SK-N-SH (cell line): ENCODE measurements at regions not wholly inside any gene's neighbourhood (a gene's known extent, or its start where the extent isn't known, plus 50 kb on each side); places are given as distances from the start of the nearest gene placed in this dataset.

Experiments used
- CTCF ChIA-PET: fragments of 300-600, 350-600 bp; formaldehyde crosslinking; extraction: SDS; loops from one replicate; lab custom pipeline; 2021; lab: Yijun Ruan, JAX
- POLR2A ChIA-PET: fragments of 350-600 bp; sonication (Branson Sonifier 250); formaldehyde crosslinking; extraction: SDS; loops from one replicate; lab custom pipeline; 2020; ENCODE audit warnings: antibody characterized with exemption, inconsistent platforms; lab: Yijun Ruan, JAX
- DNase-seq: peaks from one replicate; pipeline ENCODE4 v3.0.0; 2012
- H2AFZ ChIP-seq: fragments of 200-600 bp; sonication (generic); 2 replicates; pipeline ENCODE4 v1.8.1; 2016; ENCODE audit warnings: antibody characterized with exemption, mild to moderate bottlenecking, low read depth
- H3F3A ChIP-seq: fragments of 200-600 bp; sonication (generic); replicated peaks from 2 replicates; pipeline ENCODE3; 2016; ENCODE audit warnings: antibody characterized with exemption, mild to moderate bottlenecking; ENCODE audit not compliant: insufficient read depth
- H3K27ac ChIP-seq, 2 experiments: fragments of 200-500 bp in 1 of 2; fragments of 200-600 bp in 1 of 2; sonication (Bioruptor generic) in 1 of 2; sonication (generic), shearing (Covaris generic) in 1 of 2; 2 replicates each; pipeline versions ENCODE4 v1.5.1 to v1.6.1; 2014 to 2016; ENCODE audit warnings: low read depth in 2 of 2, inconsistent platforms in 1 of 2, low read length in 1 of 2, mild to moderate bottlenecking in 1 of 2, mixed read lengths in 1 of 2
- H3K27me3 ChIP-seq: fragments of 200-600 bp; sonication (generic), shearing (Covaris generic); 2 replicates; pipeline ENCODE4 v1.6.1; 2016; ENCODE audit warnings: mixed run types; ENCODE audit not compliant: insufficient read depth
- H3K36me3 ChIP-seq, 2 experiments: fragments of 200-500 bp in 1 of 2; fragments of 200-600 bp in 1 of 2; sonication (Bioruptor generic) in 1 of 2; sonication (generic) in 1 of 2; replicated peaks in 1 of 2; 2 replicates each; pipeline versions ENCODE3 to v1.5.1; 2014 to 2016; ENCODE audit warnings: low read length in 1 of 2, mild to moderate bottlenecking in 1 of 2; ENCODE audit not compliant: insufficient read depth in 2 of 2, control insufficient read depth in 1 of 2
- H3K4me1 ChIP-seq, 2 experiments: fragments of 200-500 bp in 1 of 2; fragments of 200-600 bp in 1 of 2; sonication (Bioruptor generic) in 1 of 2; sonication (generic), shearing (Covaris generic) in 1 of 2; 2 replicates each; pipeline versions ENCODE4 v1.5.1 to v1.6.1; 2014 to 2016; ENCODE audit warnings: low read depth in 1 of 2, low read length in 1 of 2, mixed run types in 1 of 2; ENCODE audit not compliant: insufficient read depth in 2 of 2, control insufficient read depth in 1 of 2
- H3K4me2 ChIP-seq: fragments of 200-600 bp; sonication (generic), shearing (Covaris generic); 2 replicates; pipeline ENCODE4 v1.6.1; 2017; ENCODE audit warnings: mixed run types
- H3K4me3 ChIP-seq, 2 experiments: fragments of 200-500 bp in 1 of 2; fragments of 200-600 bp in 1 of 2; sonication (Bioruptor generic) in 1 of 2; sonication (generic), shearing (Covaris generic) in 1 of 2; 2 replicates each; pipeline versions ENCODE4 v1.5.1 to v1.8.1; 2014 to 2016; ENCODE audit warnings: low read depth in 2 of 2, inconsistent platforms in 1 of 2, low read length in 1 of 2, mild to moderate bottlenecking in 1 of 2, mixed read lengths in 1 of 2, moderate library complexity in 1 of 2
- H3K79me2 ChIP-seq: fragments of 200-600 bp; sonication (generic); 2 replicates; pipeline ENCODE4 v1.8.1; 2017; ENCODE audit warnings: mild to moderate bottlenecking; ENCODE audit not compliant: insufficient read depth
- H3K9ac ChIP-seq: fragments of 200-600 bp; sonication (generic); 2 replicates; pipeline ENCODE4 v1.6.1; 2017; ENCODE audit warnings: mixed run types
- H3K9me2 ChIP-seq: fragments of 200-600 bp; sonication (generic); 2 replicates; pipeline ENCODE4 v1.6.1; 2017; ENCODE audit warnings: mixed run types
- H3K9me3 ChIP-seq: fragments of 200-600 bp; sonication (generic); 2 replicates; pipeline ENCODE4 v1.6.1; 2017; ENCODE audit warnings: mixed run types, mild to moderate bottlenecking, moderate library complexity
- H4K20me1 ChIP-seq: fragments of 200-600 bp; sonication (generic); 2 replicates; pipeline ENCODE4 v1.6.1; 2017; ENCODE audit warnings: mild to moderate bottlenecking, mixed run types; ENCODE audit not compliant: insufficient read depth
- CHD2 ChIP-seq: fragments of 150-350 bp; IDR thresholded peaks from 2 replicates; pipeline ENCODE4 v1.6.1; 2018; ENCODE audit warnings: low read length; ENCODE audit not compliant: partially characterized antibody
- CTCF ChIP-seq: fragments of 200-600 bp; sonication (generic); IDR thresholded peaks from 2 replicates; pipeline ENCODE4 v1.6.1; 2017; ENCODE audit warnings: antibody characterized with exemption, mild to moderate bottlenecking, moderate library complexity
- ELF1 ChIP-seq: IDR thresholded peaks from 2 replicates; pipeline ENCODE4 v1.4.0; 2012
- EZH2phosphoT487 ChIP-seq: fragments of 200-600 bp; sonication (generic); IDR thresholded peaks from 2 replicates; pipeline ENCODE4 v1.6.1; 2017; ENCODE audit warnings: low read depth, mixed run types, mild to moderate bottlenecking, antibody characterized with exemption, moderate library complexity, borderline replicate concordance
- FOSL2 ChIP-seq: IDR thresholded peaks from 2 replicates; pipeline ENCODE4 v1.4.0; 2012; ENCODE audit warnings: low read depth, mild to moderate bottlenecking, moderate library complexity, borderline replicate concordance
- GABPA ChIP-seq: IDR thresholded peaks from 2 replicates; pipeline ENCODE4 v1.4.0; 2012; ENCODE audit warnings: low read depth, mild to moderate bottlenecking
- GATA2 ChIP-seq: sonication (generic); formaldehyde crosslinking; IDR thresholded peaks from 2 replicates; pipeline ENCODE4 v1.5.0; 2020; ENCODE audit warnings: mild to moderate bottlenecking, missing genetic modification reagents
- IRF3 ChIP-seq: fragments of 150-350 bp; IDR thresholded peaks from 2 replicates; pipeline ENCODE4 v1.6.1; 2016; ENCODE audit warnings: mild to moderate bottlenecking, low read depth, low read length
- PBX3 ChIP-seq: IDR thresholded peaks from 2 replicates; pipeline ENCODE4; 2012
- POLR2AphosphoS5 ChIP-seq: IDR thresholded peaks from 2 replicates; pipeline ENCODE4 v1.6.1; 2012; ENCODE audit warnings: low read depth, low read length
- RAD21 ChIP-seq: IDR thresholded peaks from 2 replicates; pipeline ENCODE4 v1.6.1; 2012; ENCODE audit warnings: mild to moderate bottlenecking, low read length
- RFX5 ChIP-seq: IDR thresholded peaks from 2 replicates; pipeline ENCODE4 v1.6.1; 2012; ENCODE audit warnings: mild to moderate bottlenecking, improper control_type of control experiment, low read length
- RXRA ChIP-seq: IDR thresholded peaks from 2 replicates; pipeline ENCODE4 v1.4.0; 2012; ENCODE audit warnings: low read depth, mild to moderate bottlenecking, borderline replicate concordance
- SMC3 ChIP-seq: IDR thresholded peaks from 2 replicates; pipeline ENCODE4 v1.6.1; 2012; ENCODE audit warnings: low read depth, low read length, improper control_type of control experiment
- TEAD4 ChIP-seq: IDR thresholded peaks from 2 replicates; pipeline ENCODE4 v1.4.0; 2012; ENCODE audit warnings: mild to moderate bottlenecking, borderline replicate concordance; ENCODE audit not compliant: insufficient read depth
- YY1 ChIP-seq: IDR thresholded peaks from 2 replicates; pipeline ENCODE4 v1.4.0; 2012; ENCODE audit warnings: low read depth, mild to moderate bottlenecking
- WGBS: methylation state at CpG from one replicate; pipeline ENCODE4 v1.1.6; 2017; ENCODE audit warnings: low lambda C conversion rate; 5-methylcytosine and 5-hydroxymethylcytosine counted together
- TF ChIP-seq, protein P1 (sequence below): IDR thresholded peaks from 2 replicates; pipeline ENCODE4 v1.4.0; 2012; ENCODE audit warnings: low read depth, borderline replicate concordance
- TF ChIP-seq, protein P2 (sequence below): IDR thresholded peaks from 2 replicates; pipeline ENCODE4 v1.6.1; 2012; ENCODE audit warnings: mild to moderate bottlenecking, low read depth, low read length, moderate library complexity
- TF ChIP-seq, protein P3 (sequence below): fragments of 150-350 bp; IDR thresholded peaks from 2 replicates; pipeline ENCODE4 v1.6.1; 2017; ENCODE audit warnings: antibody characterized with exemption, low read length, low read depth, borderline replicate concordance

DNA sequence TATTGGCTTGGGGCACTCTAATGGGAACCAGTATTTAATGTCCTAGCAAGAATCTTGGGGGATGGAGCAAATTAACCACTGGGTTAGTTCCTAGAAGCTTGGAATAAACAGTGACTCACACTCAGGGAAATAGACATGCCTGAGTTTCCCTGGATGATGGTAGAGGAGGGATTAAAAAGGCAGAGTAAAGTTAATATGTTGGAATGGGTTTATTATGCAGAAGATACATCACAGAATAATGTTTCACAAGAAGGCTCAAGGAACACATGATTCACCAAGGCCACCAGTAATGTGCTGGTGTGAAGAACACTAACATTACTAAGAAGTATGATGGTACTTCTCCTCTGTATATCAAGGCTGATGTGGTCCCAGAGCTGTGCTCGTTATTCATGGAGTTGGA, 752.9 kb upstream of the SEMA6A start:
- no peak overlapping the region for H3K9ac ChIP-seq
- H3F3A ChIP-seq = no peaks in the 10 kb centered on the region
- no peaks in the 10 kb centered on the region for H3K36me3 ChIP-seq
- no peaks in the 10 kb centered on the region for H4K20me1 ChIP-seq
- 6% methylated on average over 1 of the region's 1 CpG for WGBS
- no peaks in the 10 kb centered on the region for H3K79me2 ChIP-seq
- no peaks in the 10 kb centered on the region for H3K9me2 ChIP-seq
- H3K4me1 ChIP-seq = no peaks in the 10 kb centered on the region
- no peak overlapping the region for H3K4me3 ChIP-seq
- no peaks in the 10 kb centered on the region for H3K27me3 ChIP-seq
- no peaks in the 10 kb centered on the region for H3K9me3 ChIP-seq
- H2AFZ ChIP-seq = no peak overlapping the region
- POLR2A ChIA-PET = no interaction called here
- CTCF ChIA-PET = interaction anchor here (0.6 to 1.4 kb wide), 2 partner anchors 14 to 54 kb away, joined by 3 read pairs; no protein-coding TSS in a partner anchor
- DNase-seq = no peak
- H3K4me2 ChIP-seq = no peak overlapping the region
- no peak for TF ChIP-seq YY1
- TF ChIP-seq RAD21 = no peak
- TF ChIP-seq CHD2 = no peak
- no peak for TF ChIP-seq SMC3
- TF ChIP-seq, protein P1, sequence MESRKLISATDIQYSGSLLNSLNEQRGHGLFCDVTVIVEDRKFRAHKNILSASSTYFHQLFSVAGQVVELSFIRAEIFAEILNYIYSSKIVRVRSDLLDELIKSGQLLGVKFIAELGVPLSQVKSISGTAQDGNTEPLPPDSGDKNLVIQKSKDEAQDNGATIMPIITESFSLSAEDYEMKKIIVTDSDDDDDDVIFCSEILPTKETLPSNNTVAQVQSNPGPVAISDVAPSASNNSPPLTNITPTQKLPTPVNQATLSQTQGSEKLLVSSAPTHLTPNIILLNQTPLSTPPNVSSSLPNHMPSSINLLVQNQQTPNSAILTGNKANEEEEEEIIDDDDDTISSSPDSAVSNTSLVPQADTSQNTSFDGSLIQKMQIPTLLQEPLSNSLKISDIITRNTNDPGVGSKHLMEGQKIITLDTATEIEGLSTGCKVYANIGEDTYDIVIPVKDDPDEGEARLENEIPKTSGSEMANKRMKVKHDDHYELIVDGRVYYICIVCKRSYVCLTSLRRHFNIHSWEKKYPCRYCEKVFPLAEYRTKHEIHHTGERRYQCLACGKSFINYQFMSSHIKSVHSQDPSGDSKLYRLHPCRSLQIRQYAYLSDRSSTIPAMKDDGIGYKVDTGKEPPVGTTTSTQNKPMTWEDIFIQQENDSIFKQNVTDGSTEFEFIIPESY = no peak
- no peak for TF ChIP-seq TEAD4
- TF ChIP-seq POLR2AphosphoS5 = no peak
- TF ChIP-seq RXRA = no peak
- no peak for TF ChIP-seq GATA2 (CRISPR knock-in tag)
- no peak for TF ChIP-seq RFX5
- TF ChIP-seq, protein P2, sequence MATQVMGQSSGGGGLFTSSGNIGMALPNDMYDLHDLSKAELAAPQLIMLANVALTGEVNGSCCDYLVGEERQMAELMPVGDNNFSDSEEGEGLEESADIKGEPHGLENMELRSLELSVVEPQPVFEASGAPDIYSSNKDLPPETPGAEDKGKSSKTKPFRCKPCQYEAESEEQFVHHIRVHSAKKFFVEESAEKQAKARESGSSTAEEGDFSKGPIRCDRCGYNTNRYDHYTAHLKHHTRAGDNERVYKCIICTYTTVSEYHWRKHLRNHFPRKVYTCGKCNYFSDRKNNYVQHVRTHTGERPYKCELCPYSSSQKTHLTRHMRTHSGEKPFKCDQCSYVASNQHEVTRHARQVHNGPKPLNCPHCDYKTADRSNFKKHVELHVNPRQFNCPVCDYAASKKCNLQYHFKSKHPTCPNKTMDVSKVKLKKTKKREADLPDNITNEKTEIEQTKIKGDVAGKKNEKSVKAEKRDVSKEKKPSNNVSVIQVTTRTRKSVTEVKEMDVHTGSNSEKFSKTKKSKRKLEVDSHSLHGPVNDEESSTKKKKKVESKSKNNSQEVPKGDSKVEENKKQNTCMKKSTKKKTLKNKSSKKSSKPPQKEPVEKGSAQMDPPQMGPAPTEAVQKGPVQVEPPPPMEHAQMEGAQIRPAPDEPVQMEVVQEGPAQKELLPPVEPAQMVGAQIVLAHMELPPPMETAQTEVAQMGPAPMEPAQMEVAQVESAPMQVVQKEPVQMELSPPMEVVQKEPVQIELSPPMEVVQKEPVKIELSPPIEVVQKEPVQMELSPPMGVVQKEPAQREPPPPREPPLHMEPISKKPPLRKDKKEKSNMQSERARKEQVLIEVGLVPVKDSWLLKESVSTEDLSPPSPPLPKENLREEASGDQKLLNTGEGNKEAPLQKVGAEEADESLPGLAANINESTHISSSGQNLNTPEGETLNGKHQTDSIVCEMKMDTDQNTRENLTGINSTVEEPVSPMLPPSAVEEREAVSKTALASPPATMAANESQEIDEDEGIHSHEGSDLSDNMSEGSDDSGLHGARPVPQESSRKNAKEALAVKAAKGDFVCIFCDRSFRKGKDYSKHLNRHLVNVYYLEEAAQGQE = no peak
- TF ChIP-seq, protein P3, sequence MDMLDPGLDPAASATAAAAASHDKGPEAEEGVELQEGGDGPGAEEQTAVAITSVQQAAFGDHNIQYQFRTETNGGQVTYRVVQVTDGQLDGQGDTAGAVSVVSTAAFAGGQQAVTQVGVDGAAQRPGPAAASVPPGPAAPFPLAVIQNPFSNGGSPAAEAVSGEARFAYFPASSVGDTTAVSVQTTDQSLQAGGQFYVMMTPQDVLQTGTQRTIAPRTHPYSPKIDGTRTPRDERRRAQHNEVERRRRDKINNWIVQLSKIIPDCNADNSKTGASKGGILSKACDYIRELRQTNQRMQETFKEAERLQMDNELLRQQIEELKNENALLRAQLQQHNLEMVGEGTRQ = no peak
- no peak for TF ChIP-seq PBX3
- TF ChIP-seq EZH2phosphoT487 = no peak
- TF ChIP-seq IRF3 = no peak
- TF ChIP-seq CTCF = no peak
- TF ChIP-seq ELF1 = no peak
- no peak for TF ChIP-seq GABPA
- no peak for TF ChIP-seq FOSL2
- TF ChIP-seq, all 33 proteins: peak for 0
- no peak overlapping the region for H3K27ac ChIP-seq
